Hematopoietic multipotent progenitor cell treated with erythropoietin and hydrocortisone succinate and interleukin-3 and kit ligand, for 17 days (in vitro differentiated cells): ENCODE measurements at regions not wholly inside any gene's neighbourhood (a gene's known extent, or its start where the extent isn't known, plus 50 kb on each side); places are given as distances from the start of the nearest gene placed in this dataset.
"Not testable (repeated sequence)": the region's sequence is repeated elsewhere in the genome, so short reads cannot be mapped to it uniquely, and the experiment has no call there.

ENCODE experiments used
- DNase-seq: peaks from one replicate; pipeline ENCODE4 v3.0.0-alpha.2; 2015; ENCODE audit warnings: low spot score

DNA sequence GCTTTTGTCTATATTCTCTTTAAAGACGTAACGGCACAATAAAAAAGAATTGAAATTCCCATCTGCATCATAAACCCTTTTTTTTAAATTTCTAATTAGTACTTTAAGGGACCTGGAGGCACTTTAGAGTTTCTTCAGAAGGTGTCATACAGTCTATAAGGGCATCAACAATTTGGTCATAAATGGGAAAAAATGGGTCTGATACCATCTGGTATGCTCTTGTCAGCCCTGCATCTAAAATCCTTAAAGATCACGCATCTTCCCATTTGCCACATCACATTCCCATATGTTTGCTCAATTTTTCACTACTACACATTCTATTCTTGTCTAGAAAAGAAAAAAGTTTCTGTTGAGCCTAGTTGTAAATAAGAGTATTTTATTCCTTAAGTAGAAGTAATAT, 53.8 kb downstream of the COX7C start:
- DNase-seq: no peak

GRCh38 chr5:86674069-86674468, 56.3 kb downstream of the COX7C start:
- no peak for DNase-seq

- no peak for DNase-seq
Measured at GRCh38 chr5:86675311-86675710, 57.6 kb downstream of the COX7C start.

- DNase-seq: peak; percentile 23
Measured at GRCh38 chr5:86679529-86679928, 61.8 kb downstream of the COX7C start.

- DNase-seq: no peak
Measured at GRCh38 chr5:86679949-86680348, 62.2 kb downstream of the COX7C start.

- no peak for DNase-seq
Measured at GRCh38 chr5:86684222-86684621, 66.5 kb downstream of the COX7C start.

- no peak for DNase-seq
Measured at GRCh38 chr5:86686046-86686445, 68.3 kb downstream of the COX7C start.

GRCh38 chr5:86688406-86688805, 70.7 kb downstream of the COX7C start:
- DNase-seq: no peak

DNA sequence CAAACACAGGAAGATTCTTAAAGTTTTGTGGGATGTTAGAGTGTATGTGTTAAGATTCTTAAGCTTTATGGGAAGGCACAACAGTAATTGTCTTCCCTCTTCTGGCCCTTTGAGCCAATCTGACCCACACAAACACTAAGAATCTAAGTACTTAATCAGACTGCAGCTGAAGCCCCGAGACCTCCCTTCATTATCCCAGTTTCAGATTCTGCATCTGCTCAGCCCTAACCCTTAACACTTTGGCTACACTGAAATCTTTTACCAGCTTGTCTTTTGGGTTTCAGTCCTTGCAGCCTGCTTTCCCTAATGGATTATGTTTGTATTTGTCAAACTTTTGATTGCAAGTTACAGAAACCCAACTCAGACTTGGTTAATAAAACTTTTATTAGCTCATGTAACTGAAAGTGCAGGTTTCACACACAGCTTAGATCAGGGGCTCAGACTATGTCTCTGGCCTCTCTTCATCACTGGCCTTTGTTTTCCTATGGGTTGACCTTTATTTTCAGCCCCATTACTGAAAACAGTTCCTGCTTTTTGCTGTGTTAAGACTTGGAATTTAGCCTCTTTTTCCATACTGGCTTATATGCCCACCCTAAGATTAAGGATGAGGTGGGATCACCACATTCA, 71.5 kb downstream of the COX7C start:
- DNase-seq: no peak

GRCh38 chr5:86709157-86709881, 91.6 kb downstream of the COX7C start:
- DNase-seq: no peak

GRCh38 chr5:86716121-86716520, 98.4 kb downstream of the COX7C start:
- DNase-seq: no peak

DNA sequence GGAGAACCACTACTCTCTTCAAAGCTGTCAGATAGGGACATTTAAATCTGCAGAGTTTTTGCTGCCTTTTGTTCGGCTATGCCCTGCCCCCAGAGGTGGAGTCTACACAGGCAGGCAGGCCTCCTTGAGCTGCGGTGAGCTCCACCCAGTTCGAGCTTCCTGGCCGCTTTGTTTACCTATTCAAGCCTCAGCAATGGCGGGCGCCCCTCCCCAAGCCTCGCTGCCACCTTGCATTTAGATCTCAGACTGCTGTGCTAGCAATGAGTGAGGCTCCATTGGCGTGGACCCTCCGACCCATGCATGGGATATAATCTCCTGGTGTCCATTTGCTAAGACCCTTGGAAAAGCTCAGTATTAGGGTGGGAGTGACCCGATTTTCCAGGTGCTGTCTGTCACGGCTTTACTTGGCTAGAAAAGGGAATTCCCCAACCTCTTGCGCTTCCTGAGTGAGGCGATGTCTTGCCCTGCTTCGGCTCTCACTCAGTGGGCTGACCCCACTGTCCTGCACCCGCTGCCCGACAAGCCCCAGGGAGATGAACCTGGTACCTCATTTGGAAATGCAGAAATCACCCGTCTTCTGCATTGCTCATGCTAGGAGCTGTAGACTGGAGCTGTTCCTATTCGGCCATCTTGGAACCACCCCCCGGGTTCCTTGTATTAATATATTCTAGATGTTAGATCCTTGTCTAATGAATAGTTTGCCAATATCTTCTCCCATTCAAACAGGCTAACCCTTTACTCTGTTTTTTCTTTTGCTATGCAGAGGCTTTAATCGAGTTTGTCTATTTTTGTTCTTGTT, 113.8 kb downstream of the COX7C start:
- not testable (repeated sequence) for DNase-seq

DNA sequence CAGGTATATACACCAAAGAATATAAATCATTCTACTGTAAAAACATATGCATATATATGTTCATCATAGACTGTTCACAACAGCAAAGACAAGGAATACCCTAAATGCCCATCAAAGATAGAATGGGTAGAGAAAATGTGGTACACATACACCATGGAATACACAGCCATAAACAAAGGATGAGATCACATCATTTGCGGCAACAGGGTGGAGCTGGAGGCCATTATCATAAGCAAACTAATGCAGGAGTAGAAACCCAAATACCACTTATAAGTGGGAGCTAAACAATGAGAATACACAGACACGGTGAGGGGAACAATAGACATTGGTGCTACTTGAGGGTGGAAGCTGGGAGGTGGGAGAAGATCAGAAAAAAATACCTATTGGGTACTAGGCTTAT, 117.6 kb downstream of the COX7C start:
- no peak for DNase-seq

DNA sequence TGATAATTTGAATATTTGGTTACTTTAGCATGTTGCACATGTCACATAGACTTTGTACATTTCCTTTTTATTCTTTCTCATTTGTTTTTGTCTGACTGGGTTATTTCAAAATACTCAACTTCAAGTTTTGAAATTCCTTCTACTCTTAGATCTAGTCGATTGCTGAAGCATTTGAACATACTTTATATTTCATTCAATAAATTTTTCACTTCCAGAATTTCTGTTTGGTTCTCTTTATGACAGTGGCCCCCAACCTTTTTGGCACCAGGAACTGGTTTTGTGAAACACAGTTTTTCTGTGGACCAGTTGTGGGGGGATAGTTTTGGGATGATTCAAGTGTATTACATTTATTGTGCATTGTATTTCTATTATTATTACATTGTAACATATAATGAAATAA, 119.8 kb downstream of the COX7C start:
- no peak for DNase-seq

- DNase-seq: no peak
Measured at GRCh38 chr5:86748538-86749105, 130.9 kb downstream of the COX7C start.

DNA sequence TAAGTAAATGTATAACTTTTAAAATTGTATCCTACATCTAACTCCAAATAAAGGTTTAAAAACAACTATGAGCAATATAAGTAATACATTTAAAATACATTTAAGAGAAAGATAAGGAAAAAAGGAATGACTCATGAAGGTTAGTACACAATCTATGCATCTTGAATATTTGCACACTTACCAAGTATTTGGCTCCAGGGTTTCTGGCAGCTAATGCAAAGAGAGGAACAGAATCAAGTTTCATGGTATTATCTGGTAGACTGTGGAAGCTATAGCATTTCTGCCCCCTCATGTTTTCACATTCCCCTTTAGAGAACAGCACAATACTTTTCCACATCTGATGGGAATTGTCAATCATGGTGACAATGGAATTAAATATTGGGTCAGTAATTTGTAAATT, 132.1 kb downstream of the COX7C start:
- DNase-seq: no peak

DNA sequence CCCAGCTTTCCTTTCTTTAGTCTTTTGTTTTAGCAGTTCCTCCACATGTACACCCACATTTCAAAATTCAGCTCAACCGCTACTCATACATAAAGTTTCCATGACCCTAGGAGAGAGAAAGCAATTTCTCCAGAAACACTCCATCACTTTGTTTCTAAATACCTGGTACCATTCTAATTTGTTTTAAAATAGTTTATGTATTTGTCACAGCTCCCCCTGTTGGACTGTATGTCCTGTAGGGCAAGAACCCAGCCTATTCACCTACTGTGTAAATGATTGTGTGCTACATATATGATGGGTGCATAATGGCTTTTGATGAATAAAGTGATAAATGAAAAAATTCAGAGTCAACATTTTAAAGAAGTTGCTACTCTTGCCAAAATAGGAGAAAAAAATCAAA, 139.1 kb downstream of the COX7C start:
- no peak for DNase-seq

DNA sequence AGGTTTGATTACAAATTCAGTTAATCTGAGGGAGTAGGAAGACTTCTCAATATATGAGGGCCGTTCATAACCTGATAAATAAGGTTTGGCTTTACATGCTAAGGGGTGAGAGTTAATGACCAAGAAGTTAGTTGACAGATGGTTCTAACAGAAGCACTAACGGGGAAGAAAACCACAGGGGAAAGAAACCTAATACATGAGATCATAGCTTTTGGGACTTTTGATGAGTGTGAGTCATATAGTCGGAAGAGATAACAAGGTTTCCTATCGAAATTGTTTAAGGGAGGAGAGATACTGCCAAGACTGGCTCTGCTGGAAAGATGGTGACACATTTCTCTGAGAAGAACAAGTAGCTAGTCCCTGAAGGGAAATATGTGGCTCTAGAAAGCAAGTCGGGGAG, 140.1 kb downstream of the COX7C start:
- no peak for DNase-seq

GRCh38 chr5:86760661-86761060, 142.9 kb downstream of the COX7C start:
- DNase-seq: no peak

DNA sequence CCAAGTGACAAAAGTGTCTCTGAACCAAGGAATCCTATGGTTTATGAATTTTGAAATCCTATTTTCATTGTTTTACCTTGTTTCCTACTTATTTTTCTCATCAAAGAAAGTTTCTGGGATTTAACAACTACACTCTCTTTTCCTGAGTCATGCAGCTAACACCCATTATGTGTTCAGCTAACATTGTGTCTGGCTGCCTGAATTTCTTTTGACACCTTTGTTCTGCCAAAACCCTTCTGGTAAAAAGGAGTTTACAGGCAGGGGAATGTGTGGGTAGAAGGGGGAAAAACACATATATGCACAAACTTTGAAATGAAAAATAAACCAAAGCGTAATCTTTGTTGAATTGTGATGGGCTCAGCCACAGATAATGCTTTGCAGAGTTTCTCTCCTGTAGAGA, 146.2 kb downstream of the COX7C start:
- DNase-seq: no peak

DNA sequence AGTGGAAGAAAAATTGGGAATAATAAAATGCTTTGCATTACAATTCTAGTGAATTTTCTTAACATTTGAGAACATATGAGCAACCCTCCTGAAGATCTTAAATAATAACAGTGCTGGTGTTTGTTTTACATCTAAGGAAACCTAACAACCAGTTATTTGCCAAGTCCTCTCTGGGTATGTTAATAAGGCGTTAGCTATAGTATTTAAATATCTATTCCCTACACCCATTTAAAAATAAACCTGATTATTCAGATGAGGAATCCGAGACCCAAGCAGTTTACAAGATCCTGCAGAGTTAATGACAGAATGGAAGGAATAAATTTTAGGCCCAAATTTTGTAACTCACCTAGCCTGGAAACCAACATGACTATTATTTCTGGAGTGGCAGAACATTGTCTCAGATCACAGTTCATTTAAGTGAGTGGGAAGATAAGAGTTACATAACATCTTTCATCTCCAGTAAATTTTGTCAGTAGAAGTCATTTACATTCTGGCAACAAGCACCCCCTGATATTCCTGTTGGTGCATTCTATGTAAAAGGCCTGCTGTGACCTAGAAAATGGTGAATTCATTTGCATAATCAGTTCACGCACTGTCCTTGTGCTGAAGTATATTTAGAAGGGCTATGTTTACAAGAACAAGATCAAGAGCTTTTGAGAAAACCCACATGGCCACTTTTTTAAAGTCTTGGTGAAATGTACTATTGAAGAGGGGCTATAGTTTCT, 148.2 kb downstream of the COX7C start:
- DNase-seq: no peak

DNA sequence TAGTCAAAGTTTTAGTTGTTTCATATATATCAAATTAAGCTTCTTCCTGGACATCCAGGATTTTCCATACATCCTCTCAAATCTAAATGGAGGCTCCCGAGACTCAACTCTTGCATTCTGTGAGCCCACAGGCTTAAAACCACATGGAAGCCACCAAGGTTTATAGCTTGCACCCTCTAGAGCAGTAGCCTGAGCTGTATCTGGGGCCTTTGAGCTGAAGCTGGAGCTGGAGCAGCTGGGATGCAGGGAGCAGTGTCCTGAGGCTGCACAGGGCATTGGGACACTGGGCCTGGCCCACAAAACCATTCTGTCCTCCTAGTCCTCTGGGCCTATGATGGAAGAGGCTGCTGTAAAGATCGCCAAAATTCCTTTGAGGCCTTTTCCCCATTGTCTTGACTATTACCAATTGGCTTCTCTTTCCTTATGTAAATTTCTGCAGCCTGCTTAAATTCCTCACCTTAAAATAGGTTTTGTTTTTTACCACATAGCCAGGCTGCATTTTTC, 151.0 kb downstream of the COX7C start:
- no peak for DNase-seq
